C4-2B (cell line): ENCODE measurements at regions not wholly inside any gene's neighbourhood (a gene's known extent, or its start where the extent isn't known, plus 50 kb on each side); places are given as distances from the start of the nearest gene placed in this dataset.

Experiments used
- H3K27ac ChIP-seq: fragments of 450-650 bp; 2 replicates; pipeline ENCODE4 v1.5.1; 2017
- ZFX ChIP-seq: fragments of 450-650 bp; IDR thresholded peaks from 2 replicates; pipeline ENCODE4 v1.6.1; 2017
- TF ChIP-seq, protein P1 (sequence below): fragments of 450-650 bp; conservative IDR thresholded peaks from 2 replicates; pipeline ENCODE4 v1.5.1; 2017; ENCODE audit warnings: mild to moderate bottlenecking

DNA sequence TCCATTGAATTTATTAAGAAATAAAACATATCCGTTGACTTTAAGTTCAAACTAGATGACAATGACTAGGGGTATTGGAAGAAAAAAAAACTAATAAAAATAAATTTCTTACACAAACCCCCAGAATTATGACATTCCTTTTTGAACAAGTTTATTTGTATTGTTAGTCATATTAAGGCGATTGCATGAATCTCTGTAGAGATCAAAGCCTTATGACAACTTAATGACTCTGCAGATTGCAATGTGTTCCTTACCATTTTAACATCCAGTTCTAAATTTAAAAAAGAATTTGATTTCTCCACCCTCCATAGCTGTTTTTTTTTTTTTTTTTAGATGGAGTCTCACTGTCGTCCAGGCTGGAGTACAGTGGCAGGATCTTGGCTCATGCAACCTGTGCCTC, 189.8 kb upstream of the CEP162 start:
- H3K27ac ChIP-seq: no peak overlapping the region
- TF ChIP-seq ZFX: no peak
- TF ChIP-seq, protein P1, sequence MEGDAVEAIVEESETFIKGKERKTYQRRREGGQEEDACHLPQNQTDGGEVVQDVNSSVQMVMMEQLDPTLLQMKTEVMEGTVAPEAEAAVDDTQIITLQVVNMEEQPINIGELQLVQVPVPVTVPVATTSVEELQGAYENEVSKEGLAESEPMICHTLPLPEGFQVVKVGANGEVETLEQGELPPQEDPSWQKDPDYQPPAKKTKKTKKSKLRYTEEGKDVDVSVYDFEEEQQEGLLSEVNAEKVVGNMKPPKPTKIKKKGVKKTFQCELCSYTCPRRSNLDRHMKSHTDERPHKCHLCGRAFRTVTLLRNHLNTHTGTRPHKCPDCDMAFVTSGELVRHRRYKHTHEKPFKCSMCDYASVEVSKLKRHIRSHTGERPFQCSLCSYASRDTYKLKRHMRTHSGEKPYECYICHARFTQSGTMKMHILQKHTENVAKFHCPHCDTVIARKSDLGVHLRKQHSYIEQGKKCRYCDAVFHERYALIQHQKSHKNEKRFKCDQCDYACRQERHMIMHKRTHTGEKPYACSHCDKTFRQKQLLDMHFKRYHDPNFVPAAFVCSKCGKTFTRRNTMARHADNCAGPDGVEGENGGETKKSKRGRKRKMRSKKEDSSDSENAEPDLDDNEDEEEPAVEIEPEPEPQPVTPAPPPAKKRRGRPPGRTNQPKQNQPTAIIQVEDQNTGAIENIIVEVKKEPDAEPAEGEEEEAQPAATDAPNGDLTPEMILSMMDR: no peak

DNA sequence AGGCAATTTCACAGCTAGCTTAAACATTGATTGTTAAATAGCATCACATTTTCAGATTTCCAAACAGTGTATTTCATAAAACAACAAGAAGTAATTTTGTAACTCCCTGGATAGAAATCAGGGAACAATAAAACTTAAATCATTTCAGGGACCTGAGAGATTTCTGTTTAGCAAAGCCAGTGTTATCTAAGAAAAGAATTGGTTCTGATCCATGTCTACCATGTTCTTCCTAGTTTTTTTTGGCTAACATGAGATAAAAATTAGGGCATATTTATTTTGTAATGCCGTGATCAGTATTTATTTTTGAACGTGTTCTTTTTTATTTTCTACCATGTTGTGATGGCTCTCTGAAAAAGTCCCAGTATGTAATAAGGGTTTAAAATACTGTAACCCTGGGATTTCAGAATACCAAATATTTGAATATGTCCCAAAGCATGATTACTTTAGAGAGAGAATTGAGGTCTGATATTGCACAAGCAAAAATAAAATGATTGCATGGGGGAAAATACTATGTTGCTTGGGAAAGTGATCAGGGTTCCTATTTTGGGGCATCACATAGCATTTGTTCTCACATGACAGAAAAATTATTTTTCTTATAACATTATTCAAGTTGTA, 188.7 kb upstream of the CEP162 start:
- H3K27ac ChIP-seq: no peak overlapping the region
- TF ChIP-seq ZFX: no peak
- TF ChIP-seq, protein P1: no peak

DNA sequence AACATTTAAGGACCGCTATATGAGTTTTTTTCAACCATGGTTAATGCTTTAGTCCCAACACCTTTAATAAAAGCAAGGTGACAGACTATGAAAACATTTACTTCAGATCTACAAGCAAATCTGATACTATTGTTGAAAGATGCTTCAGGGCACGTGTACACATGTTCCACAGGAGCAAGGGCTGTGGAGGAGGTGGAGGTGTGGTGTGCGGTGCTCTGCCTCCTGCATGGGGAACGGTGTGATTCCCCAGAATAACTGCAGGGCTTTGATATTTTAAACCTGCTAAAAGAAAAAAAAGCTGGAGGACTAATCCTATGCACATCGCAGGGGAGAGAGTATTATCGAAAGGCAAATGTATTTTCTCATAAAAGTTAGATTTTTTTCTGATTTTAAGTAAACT, 188.1 kb upstream of the CEP162 start:
- TF ChIP-seq ZFX: no peak
- TF ChIP-seq, protein P1: no peak
- no peak overlapping the region for H3K27ac ChIP-seq

DNA sequence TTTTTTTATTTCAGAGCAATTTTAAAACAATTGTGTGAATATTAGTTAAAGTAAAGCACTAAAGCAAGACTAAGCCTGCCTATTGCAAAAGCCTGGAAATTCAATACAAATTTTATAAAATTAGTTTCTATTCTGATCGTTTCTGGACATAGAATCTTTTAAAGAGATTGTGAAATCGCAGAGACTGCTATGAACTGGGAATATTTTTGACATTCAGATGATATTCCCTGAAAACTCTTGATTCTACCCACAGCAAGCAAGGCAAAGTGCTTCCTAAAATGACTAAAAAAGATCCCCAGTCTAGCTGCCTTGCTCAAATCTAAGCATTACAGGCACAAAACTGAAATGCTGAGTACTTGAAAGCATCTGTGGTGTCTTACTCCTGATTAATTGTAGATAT, 187.6 kb upstream of the CEP162 start:
- no peak overlapping the region for H3K27ac ChIP-seq
- TF ChIP-seq, protein P1: no peak
- no peak for TF ChIP-seq ZFX

DNA sequence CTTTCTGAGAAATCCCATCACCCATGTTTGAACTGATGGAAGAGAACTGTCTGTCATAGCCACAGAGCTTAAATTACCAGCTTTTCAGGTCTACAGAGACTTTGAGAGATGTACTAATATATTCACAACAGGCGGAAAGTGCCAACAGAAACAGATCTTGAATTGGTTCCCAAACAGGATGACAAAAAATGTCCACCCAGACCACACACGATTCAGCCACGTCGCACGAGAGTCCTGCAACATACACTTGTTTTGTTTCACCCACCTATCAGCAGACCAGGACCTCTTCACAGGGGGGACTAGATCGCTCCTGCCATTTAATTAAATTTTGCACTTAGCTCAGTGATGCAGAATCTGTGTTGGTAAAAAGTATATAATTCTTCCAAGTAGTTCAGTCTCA, 187.1 kb upstream of the CEP162 start:
- H3K27ac ChIP-seq: no peak overlapping the region
- TF ChIP-seq, protein P1: no peak
- TF ChIP-seq ZFX: no peak

DNA sequence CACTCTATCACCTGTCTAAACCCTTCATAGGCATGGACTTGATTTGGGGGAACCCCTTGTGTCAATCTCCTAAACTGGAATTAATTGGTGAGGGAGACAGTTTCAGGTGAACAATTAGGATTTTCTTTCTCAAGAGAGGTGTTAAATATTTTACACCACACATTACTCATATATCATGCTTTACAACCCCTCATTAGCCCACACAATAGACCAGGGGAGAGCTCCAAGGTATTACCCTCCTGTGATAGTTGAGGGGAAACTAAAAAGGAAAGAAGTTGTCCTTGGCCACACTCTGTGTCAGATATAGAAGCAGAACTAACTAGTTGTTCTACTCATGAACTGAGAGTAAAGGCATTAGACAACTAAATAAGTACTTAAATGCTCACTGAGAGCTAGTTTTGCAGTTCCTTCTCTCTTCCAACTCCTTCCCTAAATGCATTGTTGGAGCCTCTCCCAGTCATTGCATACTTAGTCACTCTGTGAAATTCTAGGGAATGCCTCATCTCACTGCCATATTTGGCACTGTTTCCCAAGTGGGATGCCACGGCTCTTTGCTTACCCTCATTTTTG, 183.7 kb upstream of the CEP162 start:
- H3K27ac ChIP-seq: no peak overlapping the region
- no peak for TF ChIP-seq ZFX
- TF ChIP-seq, protein P1: no peak

DNA sequence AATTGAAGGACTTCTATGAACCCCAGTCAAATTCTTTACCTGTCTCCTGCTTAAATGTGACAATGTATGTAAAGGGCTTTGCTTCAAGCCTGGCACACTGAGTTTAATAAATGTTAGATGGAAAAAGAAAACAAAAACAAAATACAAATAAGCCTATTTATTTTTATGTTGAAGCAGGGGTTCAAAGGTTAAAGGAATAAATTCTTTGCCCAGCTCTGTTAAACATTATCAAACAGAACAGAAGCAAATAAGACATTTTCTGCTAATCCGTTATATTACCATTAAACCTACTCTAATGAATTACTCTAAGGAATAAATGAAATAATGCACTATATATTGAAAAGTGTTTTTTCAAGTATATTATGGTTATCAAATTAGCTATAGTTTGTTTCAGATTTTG, 182.5 kb upstream of the CEP162 start:
- H3K27ac ChIP-seq: no peak overlapping the region
- TF ChIP-seq, protein P1: no peak
- TF ChIP-seq ZFX: no peak
